HG03103 (cell line): ENCODE measurements at regions not wholly inside any gene's neighbourhood (a gene's known extent, or its start where the extent isn't known, plus 50 kb on each side); places are given as distances from the start of the nearest gene placed in this dataset.

Source experiments
- ATAC-seq: cut with Tn5 transposase; IDR thresholded peaks from one replicate; pipeline ENCODE4 v1.9.1; 2021; ENCODE audit warnings: low read depth; ENCODE audit not compliant: unreplicated experiment

DNA sequence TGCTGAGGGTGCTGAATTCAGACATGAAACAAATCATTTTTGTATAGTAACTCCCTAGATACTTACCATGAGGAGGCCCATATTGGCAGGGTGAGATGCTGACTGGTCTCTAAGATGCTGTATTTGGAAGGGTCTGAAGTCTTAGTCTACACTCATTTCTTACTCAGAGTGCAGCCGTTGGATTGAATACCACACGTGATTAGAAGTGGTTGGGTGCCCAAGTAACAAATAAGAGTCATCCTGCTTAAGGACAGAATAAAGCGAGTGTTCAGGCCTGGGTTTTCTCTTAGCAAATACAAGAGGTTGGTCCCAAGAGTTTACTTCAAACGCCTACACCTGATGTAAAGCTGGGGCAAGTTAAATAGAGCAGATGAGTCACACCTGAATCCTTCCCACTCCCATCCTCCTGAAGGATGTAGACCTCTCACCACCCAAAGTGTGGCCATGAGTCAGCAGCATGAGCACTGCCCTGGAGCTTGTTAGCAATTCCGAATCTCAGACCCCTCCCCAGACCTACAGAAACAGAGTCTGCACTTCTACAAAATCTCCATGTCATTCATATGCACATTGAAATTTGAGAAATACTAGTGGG lies 284.6 kb upstream of the CDH5 start:
- no peak for ATAC-seq

DNA sequence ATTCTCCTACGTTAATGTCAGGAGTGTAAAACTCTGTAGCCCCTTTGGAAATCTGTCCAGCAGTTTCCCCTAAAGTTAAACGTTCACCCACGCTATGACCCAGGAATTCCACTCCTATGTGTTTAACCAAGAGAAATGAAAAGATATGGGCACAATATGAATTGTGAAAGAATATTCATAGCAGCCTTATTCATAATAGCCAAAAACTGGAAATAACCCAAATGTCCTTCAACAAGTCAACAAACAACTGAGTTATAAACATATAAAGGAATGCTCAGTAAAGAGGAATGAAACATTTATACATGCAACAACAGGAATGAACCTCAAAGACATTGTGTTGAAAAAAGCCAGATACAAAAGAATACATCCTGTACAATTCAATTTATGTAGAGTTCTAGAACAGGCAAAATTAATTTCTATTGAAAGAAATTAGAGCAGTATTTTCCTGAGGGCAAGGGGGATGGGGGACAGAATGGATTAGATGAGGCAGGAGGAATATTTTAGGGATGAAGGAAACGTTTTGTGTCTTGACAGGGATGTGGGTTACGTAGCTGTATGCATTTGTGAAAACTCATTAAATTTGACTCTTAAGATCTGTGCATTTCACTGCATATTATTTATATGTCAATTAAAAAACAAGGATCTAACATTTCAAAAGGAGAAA lies 286.7 kb upstream of the CDH5 start:
- ATAC-seq, result no peak

DNA sequence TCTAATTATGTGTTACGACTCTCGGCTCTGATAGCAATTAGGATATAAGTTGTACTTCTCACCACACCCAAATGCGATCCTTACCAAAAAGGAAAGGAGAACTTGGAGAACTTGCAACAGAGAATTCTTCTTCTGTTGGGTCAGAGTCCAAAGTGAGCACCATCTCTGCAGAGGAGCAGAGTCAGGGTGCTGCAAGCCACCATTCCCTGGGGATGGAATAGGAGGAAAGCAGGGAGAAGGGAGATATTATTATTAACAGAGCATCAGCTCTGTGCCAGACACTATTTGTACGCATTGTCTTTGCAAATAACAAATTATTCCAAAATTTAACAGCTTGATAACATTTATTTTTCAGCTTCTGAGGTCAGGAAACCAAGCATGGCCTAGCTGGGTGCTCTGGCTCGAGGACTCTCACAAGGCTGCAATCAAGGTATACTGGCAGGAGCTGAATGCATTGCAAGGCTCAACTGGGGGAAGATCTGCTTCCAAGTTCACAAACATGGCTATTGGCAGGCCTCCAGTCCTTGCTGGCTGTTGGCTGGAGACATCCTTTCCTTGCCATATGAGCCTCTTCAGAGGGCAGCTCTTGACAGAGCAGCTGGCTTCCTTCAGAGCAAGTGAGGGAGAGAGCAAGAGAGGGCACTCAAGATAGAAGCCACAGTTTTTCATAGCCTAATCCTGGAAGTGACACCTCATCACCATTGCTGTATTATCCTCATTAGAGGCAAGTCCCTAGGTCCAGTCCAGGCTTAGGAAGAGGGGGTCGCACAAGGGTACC lies 296.2 kb upstream of the CDH5 start:
- ATAC-seq, result no peak

DNA sequence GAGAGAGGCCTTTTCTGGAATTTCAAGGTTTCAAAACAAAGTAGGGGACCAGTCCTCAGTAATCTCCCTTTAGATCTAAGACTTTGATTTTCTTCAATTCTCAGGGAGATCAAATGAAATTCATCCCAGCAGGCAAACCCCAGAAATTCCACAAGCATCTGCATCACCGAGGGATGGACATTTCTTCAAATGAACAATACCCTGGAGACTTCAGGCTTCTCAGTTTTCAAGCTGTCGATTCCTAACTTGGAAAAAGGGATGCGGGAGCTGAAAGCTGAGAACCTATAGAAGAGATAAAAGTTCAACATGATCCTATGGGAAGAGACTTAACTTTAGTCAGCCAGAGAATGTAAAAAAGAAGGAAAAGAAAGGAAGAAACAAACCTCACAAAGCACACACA lies 296.9 kb upstream of the CDH5 start:
- no peak for ATAC-seq

DNA sequence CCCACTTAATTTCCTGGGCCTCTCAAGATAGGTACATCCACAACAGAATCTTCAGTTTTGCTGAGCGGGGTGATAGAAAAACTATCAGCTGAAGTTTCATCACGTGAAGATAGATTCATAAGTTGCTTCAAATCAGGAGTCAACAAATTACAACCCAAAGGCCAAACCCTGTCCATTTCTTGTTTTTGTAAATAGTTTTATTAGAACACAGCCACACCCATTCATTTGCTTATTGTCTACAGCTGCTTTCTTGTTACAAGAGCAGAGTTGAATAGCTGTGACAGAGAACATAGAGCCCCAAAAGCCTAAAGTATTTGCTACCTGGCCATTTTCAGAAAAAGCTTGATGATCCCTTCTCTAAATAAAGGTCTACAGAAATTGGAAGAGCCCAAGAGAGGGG lies 300.1 kb upstream of the CDH5 start:
- no peak for ATAC-seq

DNA sequence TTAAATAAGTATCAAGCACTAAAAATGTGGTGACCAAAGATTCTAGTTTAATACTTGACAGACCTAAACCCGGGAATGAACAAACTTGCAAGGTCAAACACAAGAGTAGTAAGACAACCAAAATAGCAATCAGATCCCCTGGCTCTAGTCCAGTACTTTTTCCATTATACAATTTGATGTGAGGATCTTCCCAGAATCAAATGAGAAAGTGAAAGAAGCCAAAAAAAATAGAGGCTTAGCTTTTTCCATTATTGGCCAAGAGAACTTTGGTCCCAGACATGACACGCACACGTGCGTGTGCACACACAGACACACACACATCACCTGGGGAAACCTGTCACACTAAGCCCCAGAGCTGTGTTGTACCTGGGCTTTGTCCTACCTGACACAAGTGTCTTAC lies 300.6 kb upstream of the CDH5 start:
- ATAC-seq, result no peak

DNA sequence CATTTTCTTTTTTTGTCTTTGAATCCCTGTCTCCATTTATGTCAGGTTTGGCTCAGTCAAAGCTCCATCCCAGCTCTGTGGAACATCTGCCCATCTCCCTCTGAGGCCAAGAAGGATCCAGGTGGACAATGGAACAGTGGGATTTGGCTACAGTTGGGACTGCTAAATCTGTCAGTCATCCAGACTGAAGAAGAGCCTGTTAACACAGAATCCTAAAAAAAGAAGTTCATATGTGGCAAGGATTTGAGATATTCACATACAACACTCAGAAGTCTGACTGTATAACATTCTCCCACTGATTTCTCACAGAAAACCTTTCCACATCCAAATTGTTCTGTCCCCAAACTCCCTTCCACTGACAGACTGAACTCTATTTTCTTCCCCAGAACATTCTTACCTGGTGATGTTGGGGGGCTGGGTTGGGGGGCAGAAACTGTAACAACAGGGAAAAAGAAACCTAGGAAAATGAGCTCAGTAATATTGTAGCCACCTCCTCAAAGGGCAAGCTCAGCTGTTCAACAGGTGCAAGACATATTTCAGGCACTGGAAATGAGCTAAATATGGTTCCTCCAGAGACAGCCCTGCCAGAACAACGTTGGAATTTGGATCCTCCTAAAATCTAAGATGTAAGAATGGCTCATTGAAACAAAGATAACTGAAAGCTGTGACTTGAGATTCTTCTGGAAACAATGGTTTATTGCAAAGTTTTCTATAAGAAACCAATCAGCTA lies 301.5 kb upstream of the CDH5 start:
- ATAC-seq, result no peak

DNA sequence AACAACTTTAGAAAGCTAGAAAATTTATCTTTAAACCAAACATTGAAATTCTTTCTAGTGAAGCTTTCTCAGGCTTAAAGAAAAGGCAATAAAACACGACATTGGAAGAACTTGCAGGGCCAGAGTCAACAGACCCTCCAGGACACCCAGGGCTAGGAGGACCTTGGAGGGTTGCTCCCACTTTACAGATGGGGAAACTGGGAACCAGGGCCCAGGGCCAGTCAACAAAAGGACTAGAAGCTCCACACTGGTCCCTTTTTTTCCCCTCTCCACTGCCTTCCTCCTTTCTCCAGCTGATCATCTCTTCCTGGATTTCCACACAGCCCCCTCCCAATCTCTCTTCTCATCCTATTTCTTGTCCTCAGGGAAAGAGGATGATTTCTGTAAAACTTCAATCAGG lies 307.7 kb upstream of the CDH5 start:
- no peak for ATAC-seq

DNA sequence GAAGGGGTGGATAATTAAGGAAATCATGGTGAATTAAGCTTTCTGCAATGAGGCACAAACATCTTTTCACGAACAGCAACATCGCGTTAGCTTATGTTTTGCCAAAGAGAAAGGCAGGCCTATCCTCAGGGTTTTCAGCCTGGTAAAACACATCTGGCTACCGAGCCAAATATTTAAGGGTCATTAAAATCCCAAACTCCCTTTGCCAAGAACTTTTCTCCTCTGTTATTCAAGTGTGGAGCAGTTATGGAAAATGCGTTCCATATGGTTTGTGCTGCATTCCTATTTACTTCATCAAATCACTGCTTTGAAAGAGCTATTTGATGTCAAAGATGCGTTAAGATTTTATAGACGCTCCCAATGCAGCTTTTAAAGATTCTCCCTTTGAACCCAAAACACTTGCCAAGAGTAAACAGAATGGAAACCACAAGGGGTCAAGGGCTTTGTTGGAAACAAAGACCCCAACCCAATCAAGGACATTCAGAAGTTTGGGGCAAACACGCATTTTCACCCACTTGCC lies 308.3 kb upstream of the CDH5 start:
- ATAC-seq, result no peak

DNA sequence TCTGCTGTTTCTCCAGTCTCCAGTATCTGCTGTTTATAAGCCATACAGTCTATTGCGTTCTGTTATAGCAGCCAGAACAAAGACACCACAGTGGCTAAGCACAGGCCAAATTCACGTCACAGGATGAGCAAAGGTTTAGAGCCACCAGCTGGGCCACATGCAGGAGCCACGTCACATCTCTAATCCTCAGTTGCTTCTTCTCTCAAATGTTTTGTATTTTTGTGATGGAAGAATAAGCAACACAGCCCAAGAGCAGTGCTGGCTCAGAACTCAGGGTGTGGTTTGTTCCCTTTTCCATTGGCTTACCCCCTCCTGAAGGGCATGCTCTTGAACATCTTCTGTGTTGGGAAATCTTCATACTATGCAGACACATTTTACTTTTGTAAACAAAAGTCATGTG lies 309.4 kb upstream of the CDH5 start:
- ATAC-seq, result no peak

DNA sequence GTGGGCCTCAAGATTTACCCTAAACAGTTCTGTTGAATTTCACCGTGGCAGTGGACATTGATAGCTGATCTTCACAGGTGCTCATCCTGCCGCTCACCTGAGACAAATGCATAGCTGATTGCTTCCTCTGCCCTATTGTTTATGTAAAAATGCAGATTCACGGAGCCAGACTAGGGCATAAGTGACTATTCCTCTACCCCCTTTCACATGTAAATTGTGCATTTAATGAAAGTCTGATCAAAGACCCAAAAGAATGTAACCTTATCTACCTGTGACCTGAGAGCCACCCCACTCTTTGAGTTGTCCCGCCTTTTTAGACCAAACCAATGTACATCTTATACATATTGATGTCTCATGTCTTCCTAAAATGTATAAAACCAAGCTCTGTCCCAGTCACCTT lies 312.4 kb upstream of the CDH5 start:
- ATAC-seq, result no peak

DNA sequence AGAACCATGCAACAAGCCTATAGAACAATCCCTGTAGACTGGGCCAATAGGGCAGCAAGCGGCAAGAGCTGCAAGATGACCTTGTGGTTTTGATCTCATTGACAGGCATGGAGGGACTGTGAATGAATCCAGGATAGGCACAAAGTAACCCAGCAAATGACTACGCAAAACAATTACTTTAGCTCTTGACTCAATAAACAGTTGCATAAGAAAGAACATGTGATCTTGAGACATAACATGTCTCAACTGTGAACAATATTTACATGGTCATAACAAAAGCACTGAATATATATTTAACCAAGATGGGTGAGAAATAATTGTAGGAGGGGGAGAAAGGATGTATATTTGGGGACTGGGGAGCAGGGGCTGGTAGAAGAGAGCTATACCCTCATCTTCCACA lies 313.7 kb upstream of the CDH5 start:
- ATAC-seq, result no peak

DNA sequence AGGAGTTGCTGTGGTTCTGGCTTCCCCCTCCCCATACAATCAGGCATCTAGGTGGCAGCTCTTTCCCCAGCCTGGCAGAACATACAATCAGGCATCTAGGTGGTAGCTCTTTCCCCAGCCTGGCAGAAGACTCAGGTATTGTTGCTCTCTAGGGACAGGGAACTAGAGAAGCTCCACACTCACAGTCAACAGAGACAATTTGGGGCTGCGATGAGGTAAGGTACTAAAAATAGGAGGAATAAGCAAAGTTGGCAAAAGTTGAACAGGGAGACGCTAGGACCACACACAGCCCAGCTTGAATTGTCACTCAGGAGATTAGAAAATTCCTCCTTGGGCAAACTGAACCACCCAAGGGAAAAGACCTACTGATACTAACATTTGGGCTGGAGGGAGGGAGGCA lies 315.5 kb upstream of the CDH5 start:
- no peak for ATAC-seq

DNA sequence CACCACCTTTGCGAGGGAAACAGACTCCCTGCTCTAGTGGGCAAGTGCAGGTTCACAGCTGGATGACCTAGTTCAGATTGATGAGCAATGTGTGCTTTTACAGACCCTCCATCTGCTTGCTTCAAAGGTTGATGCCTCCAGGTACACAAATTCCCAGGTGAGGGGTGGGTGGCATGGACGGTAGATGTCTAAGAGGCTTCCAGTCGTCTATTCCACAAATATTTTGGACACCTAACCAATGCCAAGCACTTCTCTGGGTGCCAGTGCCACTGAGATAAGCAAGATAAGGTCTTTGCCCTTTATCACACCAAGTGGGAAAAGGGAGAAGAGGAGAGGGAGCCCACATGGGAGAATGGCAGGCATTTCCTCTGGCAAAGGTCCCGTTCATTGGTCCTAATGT lies 316.6 kb upstream of the CDH5 start:
- ATAC-seq, result no peak

DNA sequence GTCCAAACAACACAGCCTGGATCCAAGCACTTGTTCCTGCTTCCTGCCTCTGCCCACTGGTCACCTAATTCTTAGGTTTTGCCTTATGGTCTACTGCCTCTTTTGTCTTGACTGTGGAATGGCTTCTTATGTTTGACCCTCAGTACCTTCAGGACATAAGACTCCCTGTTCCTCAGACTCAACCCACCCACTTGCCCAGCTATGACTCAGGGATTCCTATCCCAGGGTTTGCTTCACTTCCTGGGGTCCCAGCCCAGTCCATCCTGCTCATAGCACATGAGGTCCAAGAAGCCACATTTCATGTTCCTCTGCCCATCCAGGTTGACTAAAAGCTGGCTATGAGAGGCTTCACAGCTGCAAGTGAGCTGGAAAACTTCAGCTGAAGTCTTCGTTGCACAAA lies 320.9 kb upstream of the CDH5 start:
- ATAC-seq, result no peak

DNA sequence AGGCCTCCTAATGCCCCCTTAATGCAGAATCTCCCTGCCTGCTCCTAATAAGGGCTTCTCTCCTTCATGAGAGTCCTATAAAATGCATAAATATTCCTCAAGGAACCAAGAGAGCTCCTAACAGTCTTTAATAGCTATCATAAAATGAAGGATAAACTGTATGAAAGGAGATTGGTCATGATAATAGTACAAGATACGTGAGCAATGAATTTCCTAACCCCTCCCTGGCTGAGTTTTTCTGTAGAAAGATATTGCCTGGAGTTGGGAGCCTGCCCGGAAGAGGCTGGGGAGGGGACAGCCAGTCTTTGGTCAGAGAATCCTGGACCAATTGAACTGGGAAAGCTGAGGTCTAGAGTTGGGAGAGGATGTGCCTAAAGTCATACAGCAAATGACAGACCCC lies 321.9 kb upstream of the CDH5 start:
- ATAC-seq, result no peak

DNA sequence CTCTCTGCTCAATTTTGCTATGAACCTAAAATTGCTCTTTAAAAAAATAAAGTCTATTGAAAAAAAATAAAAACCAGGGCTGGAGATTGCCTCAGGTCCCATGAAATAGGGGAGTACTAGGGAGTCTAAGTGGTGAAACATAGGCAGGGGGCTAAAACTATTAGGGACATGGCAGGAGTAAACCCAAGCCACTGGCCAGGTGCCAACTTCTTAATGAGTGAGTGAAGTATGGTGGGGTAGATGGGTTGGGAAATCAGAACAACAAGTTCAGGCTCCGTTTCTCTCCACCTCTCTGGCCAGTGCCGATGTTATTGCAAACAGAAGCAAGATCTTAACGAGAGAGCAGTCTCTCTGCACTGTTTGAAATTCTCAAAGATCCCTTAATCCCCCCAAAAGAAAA lies 322.4 kb upstream of the CDH5 start:
- no peak for ATAC-seq

DNA sequence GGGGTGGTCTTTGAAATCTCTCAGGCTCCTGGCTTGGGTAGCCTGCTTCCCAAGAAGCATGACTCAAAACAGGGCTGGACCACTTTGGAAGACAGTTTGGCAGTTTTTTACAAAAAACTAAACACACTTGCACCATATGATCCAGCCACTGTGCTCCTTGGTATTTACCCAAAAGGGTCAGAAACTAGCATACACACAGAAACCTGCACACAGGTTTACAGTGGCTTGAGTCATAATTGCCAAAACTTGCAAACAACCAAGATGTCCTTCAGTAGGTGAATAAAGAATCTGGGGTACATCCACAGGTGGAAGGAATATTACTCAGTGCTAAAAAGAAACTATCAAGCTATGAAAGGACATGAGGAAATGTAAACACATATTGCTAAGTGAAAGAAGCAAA lies 323.2 kb upstream of the CDH5 start:
- no peak for ATAC-seq

DNA sequence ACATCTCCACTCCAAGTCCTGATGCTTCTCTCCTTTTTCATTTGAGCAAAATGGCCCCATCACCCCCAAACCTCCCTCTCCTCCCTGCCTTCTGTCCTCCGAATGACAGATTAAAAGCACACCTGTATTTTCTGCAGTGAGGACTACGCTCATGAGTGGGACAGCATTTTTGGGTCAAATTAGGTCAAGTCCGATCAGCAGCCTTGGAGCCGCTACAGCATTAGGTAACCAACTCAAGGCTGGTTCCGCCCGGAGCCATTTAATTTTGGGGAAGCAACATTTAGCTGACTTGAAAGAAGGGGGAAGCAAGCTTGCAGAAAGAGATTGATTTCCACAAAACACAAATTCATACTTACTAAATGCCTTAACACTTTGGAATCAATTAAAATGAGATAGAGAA lies 324.1 kb upstream of the CDH5 start:
- no peak for ATAC-seq

DNA sequence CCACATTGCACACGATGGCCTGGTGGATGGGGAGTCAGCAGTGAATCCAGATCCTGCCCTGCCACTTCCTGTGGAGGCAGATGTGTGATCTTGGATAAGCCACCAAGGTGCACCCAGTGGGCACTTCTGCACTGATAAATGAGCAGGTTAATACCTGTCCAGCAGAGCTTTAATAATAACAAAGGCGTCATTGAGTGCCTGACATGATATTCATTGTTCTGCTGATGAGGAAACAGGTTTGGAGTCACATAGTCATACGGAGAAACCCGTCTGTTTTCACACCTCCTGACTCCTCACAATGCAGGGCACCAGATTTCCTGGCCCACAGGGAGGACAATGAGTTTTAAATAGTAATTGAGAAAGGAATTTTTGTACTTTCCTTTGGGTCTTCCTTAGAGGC lies 324.6 kb upstream of the CDH5 start:
- ATAC-seq, result no peak

DNA sequence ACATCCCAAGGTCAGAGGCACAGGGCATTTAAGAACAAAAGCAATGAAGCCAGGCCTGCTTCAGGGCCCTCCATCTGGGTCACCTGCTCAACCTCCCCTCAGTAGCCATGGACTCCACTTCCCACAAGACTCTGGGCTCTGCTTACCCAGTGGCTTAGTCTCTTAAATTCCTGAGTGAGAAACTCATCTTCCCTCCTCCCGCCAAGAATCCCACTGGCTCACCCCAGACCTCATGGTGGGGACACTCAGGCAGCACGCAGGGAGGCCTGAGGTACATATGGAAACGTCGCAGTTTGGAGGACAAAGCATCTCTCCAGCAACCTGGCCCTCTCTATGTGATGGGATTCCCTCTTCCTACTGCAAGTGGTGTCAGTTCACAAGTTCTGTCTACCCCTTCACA lies 326.7 kb upstream of the CDH5 start:
- ATAC-seq, result no peak
